Islet precursor cell (in vitro differentiated cells): ENCODE measurements at regions not wholly inside any gene's neighbourhood (a gene's known extent, or its start where the extent isn't known, plus 50 kb on each side); places are given as distances from the start of the nearest gene placed in this dataset.
"Not testable (repeated sequence)": the region's sequence is repeated elsewhere in the genome, so short reads cannot be mapped to it uniquely, and the experiment has no call there.

Source experiments
- DNase-seq: peaks from one replicate; pipeline ENCODE4 v3.0.0-alpha.2; 2018

GRCh38 chr17:55909776-55910175 lies 158.9 kb downstream of the PCTP start:
- DNase-seq, result no peak

GRCh38 chr17:55911186-55911585 lies 160.3 kb downstream of the PCTP start:
- no peak for DNase-seq

GRCh38 chr17:55925440-55925839 lies 174.6 kb downstream of the PCTP start:
- no peak for DNase-seq

GRCh38 chr17:55926276-55926990 lies 175.6 kb downstream of the PCTP start:
- DNase-seq, result no peak

GRCh38 chr17:55930291-55930809 lies 179.5 kb downstream of the PCTP start:
- no peak for DNase-seq

- no peak for DNase-seq
Observed at GRCh38 chr17:55931446-55931845, 180.6 kb downstream of the PCTP start.

- DNase-seq, result no peak
Observed at GRCh38 chr17:55932973-55933372, 182.1 kb downstream of the PCTP start.

GRCh38 chr17:55939181-55939810 lies 188.4 kb downstream of the PCTP start:
- DNase-seq, result peak; percentile 69

- no peak for DNase-seq
Observed at GRCh38 chr17:55959756-55960155, 193.5 kb upstream of the ANKFN1 start.

GRCh38 chr17:55961386-55961785 lies 191.9 kb upstream of the ANKFN1 start:
- DNase-seq, result no peak

GRCh38 chr17:55962951-55963401 lies 190.3 kb upstream of the ANKFN1 start:
- DNase-seq, result peak; percentile 83

GRCh38 chr17:55964191-55964590 lies 189.1 kb upstream of the ANKFN1 start:
- DNase-seq, result no peak

GRCh38 chr17:55965051-55965450 lies 188.2 kb upstream of the ANKFN1 start:
- DNase-seq, result no peak

GRCh38 chr17:55969562-55970324 lies 183.5 kb upstream of the ANKFN1 start:
- DNase-seq, result no peak

GRCh38 chr17:55978578-55978977 lies 174.7 kb upstream of the ANKFN1 start:
- DNase-seq, result no peak

GRCh38 chr17:55983096-55983495 lies 170.2 kb upstream of the ANKFN1 start:
- no peak for DNase-seq

GRCh38 chr17:55986817-55987216 lies 166.5 kb upstream of the ANKFN1 start:
- no peak for DNase-seq

- DNase-seq, result no peak
Observed at GRCh38 chr17:55988861-55989260, 164.4 kb upstream of the ANKFN1 start.

- DNase-seq, result no peak
Observed at GRCh38 chr17:55990332-55991006, 162.8 kb upstream of the ANKFN1 start.

- no peak for DNase-seq
Observed at GRCh38 chr17:55996826-55997225, 156.4 kb upstream of the ANKFN1 start.

GRCh38 chr17:56000411-56000810 lies 152.9 kb upstream of the ANKFN1 start:
- no peak for DNase-seq

GRCh38 chr17:56002656-56003055 lies 150.6 kb upstream of the ANKFN1 start:
- not testable (repeated sequence) for DNase-seq
